HepG2 (cell line): ENCODE measurements at regions not wholly inside any gene's neighbourhood (a gene's known extent, or its start where the extent isn't known, plus 50 kb on each side); places are given as distances from the start of the nearest gene placed in this dataset.

Experiments
- ATAC-seq: fragments of 200-7000 bp; cut with Tn5 transposase; 3 replicates; pipeline ENCODE4 v1.9.1; 2020; ENCODE audit warnings: mild to moderate bottlenecking, moderate library complexity
- BruUV-seq: library from RNA; stranded (reverse); fragments of 400-500 nt; replicated peaks from 2 replicates; lab custom pipeline; 2021; lab: Mats Ljungman, UMichigan
- CTCF ChIA-PET: fragments of 300-600 bp; formaldehyde crosslinking; extraction: SDS; loops from one replicate; lab custom pipeline; 2021; ENCODE audit warnings: low total read pairs, inconsistent platforms, low intra/inter-chr PET ratio; lab: Yijun Ruan, JAX
- POLR2A ChIA-PET: fragments of 350-600 bp; sonication (Branson Sonifier 250); formaldehyde crosslinking; loops from one replicate; lab custom pipeline; 2020; ENCODE audit warnings: antibody characterized with exemption, inconsistent platforms; lab: Yijun Ruan, JAX
- DNase-seq: peaks from one replicate; pipeline ENCODE4 v3.0.0-alpha.2; 2015; ENCODE audit warnings: low spot score
- FAIRE-seq: peaks from 3 replicates; lab custom pipeline; 2011; peaks lifted over from hg19 to GRCh38; lab: Jason Lieb, UNC
- H2AFZ ChIP-seq: one replicate; pipeline ENCODE4 v1.6.1; 2011; ENCODE audit warnings: low read length, inconsistent platforms
- H3K27ac ChIP-seq: fragments of 300-600 bp; 3 replicates; pipeline ENCODE4 v1.8.0; 2011; ENCODE audit warnings: mixed run types, mild to moderate bottlenecking, mixed read lengths, low read length, inconsistent platforms; ENCODE audit not compliant: insufficient read depth; ENCODE audit errors: extremely low read length
- H3K27me3 ChIP-seq, 2 experiments: fragments of 200-600 bp in 1 of 2; 2 replicates in 1 of 2; 3 replicates in 1 of 2; pipeline versions ENCODE4 v1.6.0 to v1.8.0; 2011; ENCODE audit warnings: low read length in 2 of 2, mild to moderate bottlenecking in 2 of 2, moderate library complexity in 2 of 2, inconsistent platforms in 1 of 2; ENCODE audit not compliant: insufficient read depth in 2 of 2, control insufficient read depth in 1 of 2
- H3K36me3 ChIP-seq, 2 experiments: fragments of 200-600 bp in 1 of 2; replicated peaks in 1 of 2; 2 replicates in 1 of 2; 3 replicates in 1 of 2; pipeline versions ENCODE4 v1.5.1 to v1.8.0; 2011; ENCODE audit warnings: low read length in 2 of 2, inconsistent platforms in 1 of 2; ENCODE audit not compliant: insufficient read depth in 2 of 2, control insufficient read depth in 1 of 2
- H3K4me1 ChIP-seq: 2 replicates; pipeline ENCODE4 v1.5.1; 2012; ENCODE audit warnings: low read length, inconsistent platforms; ENCODE audit not compliant: insufficient read depth
- H3K4me2 ChIP-seq: 2 replicates; pipeline ENCODE4 v1.6.0; 2011; ENCODE audit warnings: low read depth, low read length, inconsistent platforms
- H3K4me3 ChIP-seq, 3 experiments: fragments of 200-600 bp in 1 of 3; sonication (generic), shearing (Covaris generic) in 1 of 3; replicated peaks in 1 of 3; 2 replicates each; pipeline ENCODE4 v1.5.1; 2011 to 2016; ENCODE audit warnings: low read length in 3 of 3, inconsistent platforms in 2 of 3, low read depth in 2 of 3, mild to moderate bottlenecking in 2 of 3, control low read depth in 1 of 3, mixed read lengths in 1 of 3; ENCODE audit not compliant: insufficient read depth in 1 of 3
- H3K79me2 ChIP-seq: one replicate; pipeline ENCODE4 v1.6.1; 2011; ENCODE audit warnings: low read length, inconsistent platforms; ENCODE audit not compliant: insufficient read depth
- H3K9ac ChIP-seq: 2 replicates; pipeline ENCODE4 v1.6.0; 2011; ENCODE audit warnings: mild to moderate bottlenecking, low read depth, low read length, inconsistent platforms; ENCODE audit not compliant: insufficient read depth
- H3K9me3 ChIP-seq: 2 replicates; pipeline ENCODE4 v1.5.1; 2012; ENCODE audit warnings: mild to moderate bottlenecking, low read length
- H4K20me1 ChIP-seq: 2 replicates; pipeline ENCODE4 v1.6.0; 2011; ENCODE audit warnings: inconsistent platforms, mild to moderate bottlenecking, low read length, moderate library complexity; ENCODE audit not compliant: insufficient read depth
- ARHGAP35 ChIP-seq: sonication (generic); formaldehyde crosslinking; IDR thresholded peaks from 2 replicates; pipeline ENCODE4 v1.9.0; 2022; ENCODE audit warnings: mild to moderate bottlenecking, inconsistent platforms, moderate library complexity, missing genetic modification reagents, borderline replicate concordance
- CC2D1A ChIP-seq: sonication (generic); formaldehyde crosslinking; IDR thresholded peaks from 2 replicates; pipeline ENCODE4 v1.8.1; 2023; ENCODE audit warnings: mild to moderate bottlenecking, missing genetic modification reagents
- KLF11 ChIP-seq: IDR thresholded peaks from 2 replicates; pipeline ENCODE4 v1.6.1; 2016; ENCODE audit warnings: missing compliant biosample characterization
- LRRFIP1 ChIP-seq: sonication (generic); formaldehyde crosslinking; conservative IDR thresholded peaks from 2 replicates; pipeline ENCODE4 v1.4.0; 2020; ENCODE audit warnings: missing genetic modification reagents
- PHB2 ChIP-seq: fragments of 450-650 bp; IDR thresholded peaks from 2 replicates; pipeline ENCODE4 v1.6.1; 2018; ENCODE audit not compliant: partially characterized antibody
- SRSF4 ChIP-seq: fragments of 200-400 bp; formaldehyde crosslinking; IDR thresholded peaks from one replicate; pipeline ENCODE4 v1.6.1; 2018; ENCODE audit warnings: mild to moderate bottlenecking, low read depth, low read length, moderate library complexity; ENCODE audit not compliant: poor library complexity, severe bottlenecking
- TCF7L2 ChIP-seq: IDR thresholded peaks from 2 replicates; pipeline ENCODE4 v1.6.1; 2011; ENCODE audit warnings: mild to moderate bottlenecking, low read depth, low read length, moderate library complexity
- TGIF2 ChIP-seq: IDR thresholded peaks from 2 replicates; pipeline ENCODE4 v1.6.1; 2016; ENCODE audit warnings: control low read depth, missing compliant biosample characterization
- U2AF1 ChIP-seq: fragments of 200-400 bp; formaldehyde crosslinking; optimal IDR thresholded peaks from 2 replicates; pipeline ENCODE3; 2017; ENCODE audit warnings: mild to moderate bottlenecking, low read depth, low read length
- YEATS4 ChIP-seq: sonication (generic); formaldehyde crosslinking; IDR thresholded peaks from 2 replicates; pipeline ENCODE4 v1.4.0; 2020; ENCODE audit warnings: missing genetic modification reagents, borderline replicate concordance
- ZFP37 ChIP-seq: sonication (generic); formaldehyde crosslinking; IDR thresholded peaks from 2 replicates; pipeline ENCODE4 v1.4.0; 2020; ENCODE audit warnings: missing genetic modification reagents, borderline replicate concordance
- ZNF256 ChIP-seq: sonication (generic); formaldehyde crosslinking; conservative IDR thresholded peaks from 2 replicates; pipeline ENCODE4 v1.4.0; 2020; ENCODE audit warnings: missing genetic modification reagents
- ZNF335 ChIP-seq: sonication (generic); formaldehyde crosslinking; IDR thresholded peaks from 2 replicates; pipeline ENCODE4 v1.4.0; 2020; ENCODE audit warnings: missing genetic modification reagents
- ZNF543 ChIP-seq: sonication (generic); formaldehyde crosslinking; IDR thresholded peaks from 2 replicates; pipeline ENCODE4 v1.4.0; 2020; ENCODE audit warnings: mild to moderate bottlenecking, missing genetic modification reagents
- ZNF891 ChIP-seq: sonication (generic); formaldehyde crosslinking; IDR thresholded peaks from 2 replicates; pipeline ENCODE4 v1.5.0; 2020; ENCODE audit warnings: mild to moderate bottlenecking, missing genetic modification reagents
- ZZZ3 ChIP-seq: sonication (generic); formaldehyde crosslinking; IDR thresholded peaks from 2 replicates; pipeline ENCODE4 v1.4.0; 2020; ENCODE audit warnings: missing genetic modification reagents, mild to moderate bottlenecking, borderline replicate concordance
- WGBS: methylation state at CpG from one replicate; pipeline ENCODE4 v1.1.6; 2017; ENCODE audit warnings: low lambda C conversion rate; 5-methylcytosine and 5-hydroxymethylcytosine counted together
- in situ Hi-C: cut with HindIII; loops from 2 replicates; pipeline ENCODE4 v1.10.0; 2017; ENCODE audit warnings: low pct_unique_long_range_greater_than_20kb; ENCODE audit not compliant: extremely low pct_ligation_motif_present
- intact Hi-C: fragments of 100-400 bp; cut with micrococcal nuclease; formaldehyde crosslinking; loops from one replicate; pipeline ENCODE4 v1.10.0; 2022; ENCODE audit not compliant: unreplicated experiment

DNA sequence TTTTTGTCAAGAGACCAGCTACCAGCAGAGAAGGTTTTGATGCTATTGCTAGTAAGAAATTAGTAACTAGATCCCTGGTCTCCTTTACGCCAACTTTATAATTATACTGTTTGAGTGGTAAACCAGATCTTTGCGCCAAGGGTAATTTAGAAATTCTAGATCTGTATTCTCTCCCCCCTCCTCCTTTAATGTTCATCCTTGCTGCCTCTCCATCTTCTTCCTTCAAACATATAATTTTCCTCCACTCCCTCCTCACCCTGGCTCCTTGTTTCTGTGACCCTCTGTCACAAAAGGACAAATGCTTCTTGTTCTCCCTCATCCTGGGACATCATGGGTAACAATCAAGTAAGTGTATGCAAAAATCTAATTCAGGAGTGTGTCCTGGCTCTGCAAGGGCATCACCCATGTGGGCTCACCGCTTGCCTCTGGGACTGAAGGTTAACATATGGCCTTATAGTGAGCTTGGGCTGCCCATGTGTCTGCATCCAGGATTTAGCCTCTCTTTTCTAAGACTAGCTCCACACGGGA is 121.2 kb downstream of the BAMBI start:
- BruUV-seq, result no TSS peak

More for the DNA sequence above, 121.2 kb downstream of the BAMBI start:
- Histone ChIP-seq H3K79me2 (no peaks in the 10 kb centered on the region), H3K27ac (no peak overlapping the region), H3K27me3 (peaks cover 1 to 3% of the 10 kb centered on the region in 2 experiments; a peak in 1 of 5 replicates), H4K20me1 (no peaks in the 10 kb centered on the region), H3K4me1 (peaks cover 30% of the 10 kb centered on the region), H3K4me3 (no peak overlapping the region), H3K9ac (no peak overlapping the region)
- 87% methylated on average over 4 of the region's 4 CpGs for WGBS
- DNase-seq, result no peak
- ATAC-seq, result no peak
- TF ChIP-seq SRSF4 (no peak), ZFP37 (CRISPR knock-in tag) (no peak), PHB2 (no peak), TCF7L2 (no peak), ZNF256 (CRISPR knock-in tag) (no peak), KLF11 (no peak), ZNF335 (CRISPR knock-in tag) (no peak), CC2D1A (CRISPR knock-in tag) (no peak), ZNF891 (CRISPR knock-in tag) (no peak), YEATS4 (CRISPR knock-in tag) (no peak), TGIF2 (CRISPR knock-in tag) (no peak), ZNF543 (no peak), ARHGAP35 (CRISPR knock-in tag) (no peak), LRRFIP1 (CRISPR knock-in tag) (no peak), U2AF1 (no peak), ZZZ3 (CRISPR knock-in tag) (no peak)
- TF ChIP-seq, all 625 proteins: peak for 0
- Histone ChIP-seq H3K4me2 (no peak overlapping the region), H3K9me3 (no peaks in the 10 kb centered on the region), H2AFZ (no peak overlapping the region), H3K36me3 (no peaks in the 10 kb centered on the region)
- intact Hi-C loops (loop anchor here (5.0 kb wide), 1 partner anchor 194 kb away; no protein-coding TSS in a partner anchor), in situ Hi-C loops (no loop called here)
- POLR2A ChIA-PET, result no interaction called here
- CTCF ChIA-PET, result no interaction called here
- FAIRE-seq, result no peak
